Endothelial cell of umbilical vein (primary cell): ENCODE measurements at regions not wholly inside any gene's neighbourhood (a gene's known extent, or its start where the extent isn't known, plus 50 kb on each side); places are given as distances from the start of the nearest gene placed in this dataset.

ENCODE experiments used
- BruUV-seq: library from RNA; stranded (reverse); fragments of 400-500 nt; replicated peaks from 2 replicates; lab custom pipeline; 2021; lab: Mats Ljungman, UMichigan
- CTCF ChIA-PET: fragments of 300-600, 350-600 bp; sonication (Branson Sonifier 250); formaldehyde crosslinking; loops from one replicate; lab custom pipeline; 2021; ENCODE audit warnings: antibody characterized with exemption, inconsistent platforms; lab: Charles Lee
- POLR2A ChIA-PET: fragments of 300-600, 350-600 bp; sonication (Branson Sonifier 250); formaldehyde crosslinking; loops from one replicate; lab custom pipeline; 2021; ENCODE audit warnings: antibody characterized with exemption, inconsistent platforms; lab: Charles Lee
- DNase-seq: peaks from one replicate; pipeline ENCODE4 v3.0.0-alpha.2; 2011; ENCODE audit warnings: low read depth, low spot score
- FAIRE-seq: peaks from 2 replicates; lab custom pipeline; 2011; peaks lifted over from hg19 to GRCh38; lab: Jason Lieb, UNC
- H2AFZ ChIP-seq: 2 replicates; pipeline ENCODE4 v1.6.0; 2012; ENCODE audit warnings: low read depth, low read length, control low read depth, inconsistent platforms
- H3K27ac ChIP-seq: 2 replicates; pipeline ENCODE4 v1.5.1; 2011; ENCODE audit warnings: low read depth, mild to moderate bottlenecking, control low read depth, low read length, moderate library complexity; ENCODE audit not compliant: insufficient read depth
- H3K27me3 ChIP-seq, 2 experiments: 2 replicates each; pipeline versions ENCODE4 v1.6.0 to v1.6.1; 2011; ENCODE audit warnings: low read length in 2 of 2, mixed read lengths in 1 of 2; ENCODE audit not compliant: control insufficient read depth in 2 of 2, insufficient read depth in 2 of 2
- H3K36me3 ChIP-seq, 2 experiments: 2 replicates in 1 of 2; 3 replicates in 1 of 2; pipeline ENCODE4 v1.5.1; 2011; ENCODE audit warnings: low read length in 2 of 2, mild to moderate bottlenecking in 1 of 2, moderate library complexity in 1 of 2; ENCODE audit not compliant: control insufficient read depth in 2 of 2, insufficient read depth in 2 of 2; ENCODE audit errors: extremely low read depth in 1 of 2
- H3K4me1 ChIP-seq: 3 replicates; pipeline ENCODE4 v1.5.1; 2011; ENCODE audit warnings: mild to moderate bottlenecking, low read length; ENCODE audit not compliant: control insufficient read depth, insufficient read depth; ENCODE audit errors: extremely low read depth
- H3K4me2 ChIP-seq: 2 replicates; pipeline ENCODE4 v1.6.1; 2011; ENCODE audit warnings: low read length, control low read depth, mixed read lengths; ENCODE audit not compliant: insufficient read depth
- H3K4me3 ChIP-seq, 3 experiments: fragments of 200-600 bp in 1 of 3; sonication (generic), shearing (Covaris generic) in 1 of 3; replicated peaks in 1 of 3; 2 replicates each; pipeline ENCODE4 v1.5.1; 2011 to 2016; ENCODE audit warnings: control low read depth in 3 of 3, low read length in 3 of 3, mild to moderate bottlenecking in 2 of 3, inconsistent platforms in 1 of 3, low read depth in 1 of 3, moderate library complexity in 1 of 3; ENCODE audit not compliant: insufficient read depth in 1 of 3
- H3K79me2 ChIP-seq: 2 replicates; pipeline ENCODE4 v1.6.0; 2012; ENCODE audit warnings: low read length, inconsistent platforms; ENCODE audit not compliant: control insufficient read depth, insufficient read depth
- H3K9ac ChIP-seq: replicated peaks from 2 replicates; pipeline ENCODE3; 2011; ENCODE audit warnings: low read length, control low read depth; ENCODE audit not compliant: insufficient read depth; ENCODE audit errors: extremely low read depth
- H3K9me1 ChIP-seq: replicated peaks from 3 replicates; pipeline ENCODE4 v1.6.0; 2011; ENCODE audit warnings: mild to moderate bottlenecking, low read length; ENCODE audit not compliant: control insufficient read depth, insufficient read depth; ENCODE audit errors: extremely low read depth
- H3K9me3 ChIP-seq: replicated peaks from 2 replicates; pipeline ENCODE4 v1.5.1; 2012; ENCODE audit warnings: low read length, inconsistent platforms; ENCODE audit not compliant: control insufficient read depth, insufficient read depth
- H4K20me1 ChIP-seq: replicated peaks from 2 replicates; pipeline ENCODE3; 2011; ENCODE audit warnings: mild to moderate bottlenecking, low read length; ENCODE audit not compliant: control insufficient read depth, insufficient read depth; ENCODE audit errors: extremely low read depth
- EZH2 ChIP-seq: IDR thresholded peaks from 2 replicates; pipeline ENCODE4 v1.6.1; 2012; ENCODE audit warnings: borderline replicate concordance, low read depth, mild to moderate bottlenecking, moderate library complexity, low read length, inconsistent platforms; ENCODE audit not compliant: severe bottlenecking
- FOS ChIP-seq: IDR thresholded peaks from 2 replicates; pipeline ENCODE4 v1.6.1; 2011; ENCODE audit warnings: mild to moderate bottlenecking, low read length, moderate library complexity, borderline replicate concordance; ENCODE audit not compliant: insufficient read depth
- GATA2 ChIP-seq: IDR thresholded peaks from 2 replicates; pipeline ENCODE4 v1.7.0; 2011; ENCODE audit warnings: low read depth, mild to moderate bottlenecking, moderate library complexity, mixed read lengths, low read length; ENCODE audit not compliant: insufficient read length, insufficient read depth
- JUN ChIP-seq: IDR thresholded peaks from 2 replicates; pipeline ENCODE4 v1.6.1; 2011; ENCODE audit warnings: borderline replicate concordance, low read depth; ENCODE audit not compliant: insufficient read length, insufficient read depth
- MYC ChIP-seq: IDR thresholded peaks from one replicate; pipeline ENCODE4 v1.6.1; 2011; ENCODE audit warnings: mild to moderate bottlenecking, low read depth, low read length
- POLR2A ChIP-seq: IDR thresholded peaks from 2 replicates; pipeline ENCODE4 v1.6.1; 2012; ENCODE audit warnings: low read depth, mild to moderate bottlenecking, control low read depth, low read length
- POLR2AphosphoS5 ChIP-seq: IDR thresholded peaks from 2 replicates; pipeline ENCODE4 v1.6.1; 2012; ENCODE audit warnings: low read depth, mild to moderate bottlenecking, control low read depth, low read length, moderate library complexity; ENCODE audit not compliant: insufficient read depth
- dilution Hi-C: fragments of 300-500 bp; cut with MboI; formaldehyde crosslinking; loops from one replicate; pipeline ENCODE4 v1.15.0; 2019; ENCODE audit warnings: low sequenced_read_pairs; ENCODE audit not compliant: extremely low pct_ligation_motif_present
- intact Hi-C: fragments of 100-400 bp; cut with micrococcal nuclease; formaldehyde crosslinking; loops from one replicate; pipeline ENCODE4 v1.10.0; 2022
- TF ChIP-seq, protein P1 (sequence below): IDR thresholded peaks from 2 replicates; pipeline ENCODE4 v1.6.1; 2011; ENCODE audit not compliant: insufficient read depth, insufficient read length
- TF ChIP-seq, protein P2 (sequence below), 2 donors: IDR thresholded peaks; 1 replicate in 1 of 2; 2 replicates in 1 of 2; pipeline ENCODE4 v1.5.1; 2011; ENCODE audit warnings: low read length in 2 of 2, mild to moderate bottlenecking in 2 of 2, moderate library complexity in 2 of 2, control low read depth in 1 of 2, inconsistent platforms in 1 of 2, low read depth in 1 of 2; ENCODE audit not compliant: insufficient read depth in 1 of 2; ENCODE audit errors: extremely low read depth in 1 of 2

DNA sequence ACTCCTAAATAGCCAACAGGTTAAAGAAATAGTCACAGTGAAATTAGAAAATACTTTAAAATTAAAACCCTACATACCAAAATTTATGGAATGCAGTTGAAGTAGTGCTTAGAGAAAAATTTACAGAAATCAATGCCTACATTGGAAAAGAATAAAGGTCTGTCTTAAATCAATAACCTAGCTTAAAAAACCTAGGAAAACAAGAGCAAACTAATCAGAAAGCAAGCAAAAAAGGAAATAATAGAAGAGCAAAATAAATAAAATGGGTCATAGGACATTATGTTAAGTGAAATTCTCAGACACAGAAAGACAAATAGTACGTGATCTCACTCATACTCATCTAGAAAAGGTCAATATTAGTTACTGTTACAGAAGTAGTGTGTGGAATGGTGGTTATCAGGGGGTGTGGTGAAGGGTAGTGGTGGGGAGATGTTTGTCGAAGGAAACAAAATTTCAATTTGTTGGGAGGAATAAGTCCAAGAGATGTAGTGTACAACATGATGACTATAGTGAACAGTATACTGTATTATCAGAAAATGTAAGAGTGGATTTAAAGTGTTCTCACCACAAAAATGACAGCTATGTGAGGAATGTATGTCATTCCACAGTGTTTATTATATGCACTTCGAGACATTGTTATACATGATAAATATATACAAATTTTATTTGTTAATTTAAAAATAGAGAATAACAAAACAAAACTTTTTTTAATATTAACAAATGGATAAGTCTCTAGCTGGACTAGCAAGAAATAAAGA is 423.6 kb downstream of the CDH26 start:
- intact Hi-C loops = no loop called here
- TF ChIP-seq, protein P1, sequence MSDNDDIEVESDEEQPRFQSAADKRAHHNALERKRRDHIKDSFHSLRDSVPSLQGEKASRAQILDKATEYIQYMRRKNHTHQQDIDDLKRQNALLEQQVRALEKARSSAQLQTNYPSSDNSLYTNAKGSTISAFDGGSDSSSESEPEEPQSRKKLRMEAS = no peak
- TF ChIP-seq POLR2A (no peak), EZH2 (no peak), FOS (no peak), MYC (no peak), JUN (no peak), GATA2 (no peak), POLR2AphosphoS5 (no peak)
- TF ChIP-seq, protein P2, sequence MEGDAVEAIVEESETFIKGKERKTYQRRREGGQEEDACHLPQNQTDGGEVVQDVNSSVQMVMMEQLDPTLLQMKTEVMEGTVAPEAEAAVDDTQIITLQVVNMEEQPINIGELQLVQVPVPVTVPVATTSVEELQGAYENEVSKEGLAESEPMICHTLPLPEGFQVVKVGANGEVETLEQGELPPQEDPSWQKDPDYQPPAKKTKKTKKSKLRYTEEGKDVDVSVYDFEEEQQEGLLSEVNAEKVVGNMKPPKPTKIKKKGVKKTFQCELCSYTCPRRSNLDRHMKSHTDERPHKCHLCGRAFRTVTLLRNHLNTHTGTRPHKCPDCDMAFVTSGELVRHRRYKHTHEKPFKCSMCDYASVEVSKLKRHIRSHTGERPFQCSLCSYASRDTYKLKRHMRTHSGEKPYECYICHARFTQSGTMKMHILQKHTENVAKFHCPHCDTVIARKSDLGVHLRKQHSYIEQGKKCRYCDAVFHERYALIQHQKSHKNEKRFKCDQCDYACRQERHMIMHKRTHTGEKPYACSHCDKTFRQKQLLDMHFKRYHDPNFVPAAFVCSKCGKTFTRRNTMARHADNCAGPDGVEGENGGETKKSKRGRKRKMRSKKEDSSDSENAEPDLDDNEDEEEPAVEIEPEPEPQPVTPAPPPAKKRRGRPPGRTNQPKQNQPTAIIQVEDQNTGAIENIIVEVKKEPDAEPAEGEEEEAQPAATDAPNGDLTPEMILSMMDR (IDR thresholded peaks at IDR 0.05; ENCODE audit: extremely low read depth in 1 of 2, insufficient read depth in 1 of 2, low read depth in 1 of 2, low read length in 2 of 2) = no peak
- H3K4me1 ChIP-seq = no peaks in the 10 kb centered on the region
- no peaks in the 10 kb centered on the region for H3K79me2 ChIP-seq
- H3K9me1 ChIP-seq = no peaks in the 10 kb centered on the region
- H3K4me3 ChIP-seq = no peak overlapping the region
- H3K36me3 ChIP-seq = no peaks in the 10 kb centered on the region
- H3K4me2 ChIP-seq = no peak overlapping the region
- no peak overlapping the region for H3K27ac ChIP-seq
- no peaks in the 10 kb centered on the region for H4K20me1 ChIP-seq
- ChIA-PET POLR2A (no interaction called here), CTCF (no interaction called here)
- dilution Hi-C loops = no loop called here
- no peak overlapping the region for H3K9ac ChIP-seq
- DNase-seq (no peak), FAIRE-seq (no peak)
- no peaks in the 10 kb centered on the region for H3K27me3 ChIP-seq
- H2AFZ ChIP-seq = no peak overlapping the region
- BruUV-seq = no TSS peak
- H3K9me3 ChIP-seq = no peaks in the 10 kb centered on the region
